Neural cell (in vitro differentiated cells): ENCODE measurements at regions not wholly inside any gene's neighbourhood (a gene's known extent, or its start where the extent isn't known, plus 50 kb on each side); places are given as distances from the start of the nearest gene placed in this dataset.

Experiments used
- H2AFZ ChIP-seq: fragments of 200-600, 300-800 bp; sonication (generic), shearing (Covaris generic); 2 replicates; pipeline ENCODE4 v1.6.0; 2014; ENCODE audit warnings: low read depth, mild to moderate bottlenecking, antibody characterized with exemption, low read length, moderate library complexity
- H3F3A ChIP-seq: fragments of 200-600 bp; shearing (Covaris generic); 2 replicates; pipeline ENCODE4 v1.6.1; 2016; ENCODE audit warnings: mild to moderate bottlenecking, moderate library complexity, mixed read lengths, antibody characterized with exemption, low read length; ENCODE audit not compliant: insufficient read depth, poor library complexity, severe bottlenecking
- H3K27ac ChIP-seq: fragments of 200-600, 300-800 bp; sonication (generic), shearing (Covaris generic); 2 replicates; pipeline ENCODE4 v1.5.1; 2014; ENCODE audit warnings: mild to moderate bottlenecking, low read length, moderate library complexity
- H3K27me3 ChIP-seq: fragments of 300-800, 200-600 bp; sonication (generic), shearing (Covaris generic); 2 replicates; pipeline ENCODE4 v1.6.0; 2014; ENCODE audit warnings: mild to moderate bottlenecking, low read depth, low read length, moderate library complexity; ENCODE audit not compliant: insufficient read depth
- H3K36me3 ChIP-seq: fragments of 300-800, 200-600 bp; sonication (generic), shearing (Covaris generic); 2 replicates; pipeline ENCODE4 v1.5.1; 2014; ENCODE audit warnings: mild to moderate bottlenecking, antibody characterized with exemption, low read length, moderate library complexity; ENCODE audit not compliant: insufficient read depth
- H3K4me2 ChIP-seq: fragments of 300-800, 200-600 bp; sonication (generic), shearing (Covaris generic); 2 replicates; pipeline ENCODE4 v1.6.0; 2014; ENCODE audit warnings: mild to moderate bottlenecking, low read length
- H3K4me3 ChIP-seq: fragments of 300-800, 200-600 bp; sonication (generic), shearing (Covaris generic); 2 replicates; pipeline ENCODE4 v1.5.1; 2014; ENCODE audit warnings: mild to moderate bottlenecking, low read length, moderate library complexity
- H3K79me2 ChIP-seq: fragments of 200-600 bp; shearing (Covaris generic); replicated peaks from 2 replicates; pipeline ENCODE4 v1.6.0; 2014; ENCODE audit warnings: mild to moderate bottlenecking, low read length, moderate library complexity; ENCODE audit not compliant: insufficient read depth
- H3K9ac ChIP-seq: fragments of 300-800, 200-600 bp; sonication (generic), shearing (Covaris generic); 2 replicates; pipeline ENCODE4 v1.6.1; 2016; ENCODE audit warnings: mild to moderate bottlenecking, low read length, mixed read lengths
- H3K9me2 ChIP-seq: fragments of 200-600 bp; shearing (Covaris generic); 2 replicates; pipeline ENCODE4 v1.6.1; 2016; ENCODE audit warnings: mild to moderate bottlenecking, low read length, mixed read lengths; ENCODE audit not compliant: insufficient read depth
- H3K9me3 ChIP-seq: fragments of 200-600, 300-800 bp; sonication (generic), shearing (Covaris generic); 2 replicates; pipeline ENCODE4 v1.6.1; 2016; ENCODE audit warnings: mild to moderate bottlenecking, mixed run types, low read length, moderate library complexity, mixed read lengths
- H4K20me1 ChIP-seq: fragments of 200-600 bp; shearing (Covaris generic); 2 replicates; pipeline ENCODE4 v1.6.1; 2016; ENCODE audit warnings: mild to moderate bottlenecking, mixed run types; ENCODE audit not compliant: insufficient read depth
- EP300 ChIP-seq: fragments of 450-650 bp; conservative IDR thresholded peaks from 2 replicates; pipeline ENCODE4 v1.6.1; 2014; ENCODE audit warnings: antibody characterized with exemption, mild to moderate bottlenecking, moderate library complexity; ENCODE audit not compliant: poor library complexity, severe bottlenecking
- EZH2 ChIP-seq: fragments of 200-600, 300-800 bp; shearing (Covaris generic), sonication (generic); IDR thresholded peaks from 2 replicates; pipeline ENCODE4 v1.6.1; 2014; ENCODE audit warnings: antibody characterized with exemption, low read length, borderline replicate concordance, mild to moderate bottlenecking; ENCODE audit not compliant: insufficient read depth, poor library complexity, severe bottlenecking
- MXI1 ChIP-seq: fragments of 450-650 bp; conservative IDR thresholded peaks from 2 replicates; pipeline ENCODE4 v1.6.1; 2014; ENCODE audit warnings: antibody characterized with exemption, mild to moderate bottlenecking; ENCODE audit not compliant: poor library complexity, severe bottlenecking
- POLR2AphosphoS5 ChIP-seq: IDR thresholded peaks from 2 replicates; pipeline ENCODE4 v1.6.1; 2012
- RAD21 ChIP-seq: fragments of 450-650 bp; conservative IDR thresholded peaks from 2 replicates; pipeline ENCODE4 v1.6.1; 2014; ENCODE audit warnings: antibody characterized with exemption, mild to moderate bottlenecking, moderate library complexity
- SMC3 ChIP-seq: fragments of 450-650 bp; conservative IDR thresholded peaks from 2 replicates; pipeline ENCODE4 v1.6.1; 2014; ENCODE audit warnings: antibody characterized with exemption, mild to moderate bottlenecking, moderate library complexity; ENCODE audit not compliant: poor library complexity
- TAF1 ChIP-seq: IDR thresholded peaks from 2 replicates; pipeline ENCODE4 v1.6.1; 2012; ENCODE audit warnings: low read depth
- TF ChIP-seq, protein P1 (sequence below): fragments of 450-650 bp; IDR thresholded peaks from 2 replicates; pipeline ENCODE4 v1.5.1; 2014; ENCODE audit warnings: antibody characterized with exemption, mild to moderate bottlenecking, moderate library complexity; ENCODE audit not compliant: poor library complexity, severe bottlenecking
- TF ChIP-seq, protein P2 (sequence below): IDR thresholded peaks from 2 replicates; pipeline ENCODE4 v1.6.1; 2012; ENCODE audit warnings: borderline replicate concordance

DNA sequence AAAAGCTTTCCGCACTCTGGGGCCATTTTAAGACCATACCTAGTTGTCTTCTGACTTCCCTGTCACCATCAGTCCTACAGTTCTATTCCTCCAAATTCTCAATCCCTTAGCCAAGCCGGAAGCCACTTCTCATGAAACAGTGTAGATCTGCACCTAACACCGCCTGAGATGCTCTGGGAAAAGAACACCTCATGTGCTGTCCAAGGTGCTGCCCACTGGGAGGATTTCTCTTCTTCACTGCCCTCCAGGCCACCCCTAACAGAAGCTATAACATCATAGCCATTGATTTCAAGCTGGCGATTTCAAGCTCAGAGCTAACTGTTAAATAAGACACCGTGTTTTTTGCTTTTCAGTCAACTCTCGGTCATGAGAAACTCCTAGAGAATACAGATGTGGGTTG lies 559.3 kb downstream of the CCDC171 start:
- Histone ChIP-seq H3K9ac (no peak overlapping the region), H3K4me3 (no peak overlapping the region), H3K27ac (no peak overlapping the region), H4K20me1 (no peaks in the 10 kb centered on the region), H3K9me3 (no peaks in the 10 kb centered on the region), H3K9me2 (no peaks in the 10 kb centered on the region), H2AFZ (no peak overlapping the region), H3K36me3 (no peaks in the 10 kb centered on the region), H3K27me3 (no peaks in the 10 kb centered on the region), H3F3A (no peaks in the 10 kb centered on the region), H3K4me2 (no peak overlapping the region), H3K79me2 (no peaks in the 10 kb centered on the region)
- TF ChIP-seq EZH2 (no peak), TAF1 (no peak)

DNA sequence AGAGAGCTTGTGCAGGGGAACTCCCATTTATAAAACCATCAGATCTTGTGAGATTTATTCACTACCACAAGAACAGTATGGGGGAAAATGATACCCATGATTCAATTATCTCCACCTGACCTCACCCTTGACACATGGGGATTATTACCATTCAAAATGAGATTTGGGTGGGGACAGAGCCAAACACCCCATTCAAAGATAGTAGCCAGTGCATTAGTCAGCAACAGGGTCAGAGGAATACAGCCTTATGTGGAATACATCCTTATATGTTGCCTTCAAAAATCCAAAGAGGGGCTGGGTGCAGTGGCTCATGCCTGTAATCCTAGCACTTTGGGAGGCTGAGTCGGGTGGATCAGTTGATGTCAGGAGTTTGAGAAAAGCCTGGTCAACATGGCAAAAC lies 563.2 kb downstream of the CCDC171 start:
- no peak overlapping the region for H3K4me2 ChIP-seq
- no peaks in the 10 kb centered on the region for H3F3A ChIP-seq
- TF ChIP-seq RAD21 = no peak
- no peak for TF ChIP-seq POLR2AphosphoS5
- no peak for TF ChIP-seq MXI1
- no peak for TF ChIP-seq EP300
- TF ChIP-seq, protein P1, sequence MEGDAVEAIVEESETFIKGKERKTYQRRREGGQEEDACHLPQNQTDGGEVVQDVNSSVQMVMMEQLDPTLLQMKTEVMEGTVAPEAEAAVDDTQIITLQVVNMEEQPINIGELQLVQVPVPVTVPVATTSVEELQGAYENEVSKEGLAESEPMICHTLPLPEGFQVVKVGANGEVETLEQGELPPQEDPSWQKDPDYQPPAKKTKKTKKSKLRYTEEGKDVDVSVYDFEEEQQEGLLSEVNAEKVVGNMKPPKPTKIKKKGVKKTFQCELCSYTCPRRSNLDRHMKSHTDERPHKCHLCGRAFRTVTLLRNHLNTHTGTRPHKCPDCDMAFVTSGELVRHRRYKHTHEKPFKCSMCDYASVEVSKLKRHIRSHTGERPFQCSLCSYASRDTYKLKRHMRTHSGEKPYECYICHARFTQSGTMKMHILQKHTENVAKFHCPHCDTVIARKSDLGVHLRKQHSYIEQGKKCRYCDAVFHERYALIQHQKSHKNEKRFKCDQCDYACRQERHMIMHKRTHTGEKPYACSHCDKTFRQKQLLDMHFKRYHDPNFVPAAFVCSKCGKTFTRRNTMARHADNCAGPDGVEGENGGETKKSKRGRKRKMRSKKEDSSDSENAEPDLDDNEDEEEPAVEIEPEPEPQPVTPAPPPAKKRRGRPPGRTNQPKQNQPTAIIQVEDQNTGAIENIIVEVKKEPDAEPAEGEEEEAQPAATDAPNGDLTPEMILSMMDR = no peak
- TF ChIP-seq TAF1 = no peak
- TF ChIP-seq EZH2 = no peak
- no peak for TF ChIP-seq SMC3
- H3K9me3 ChIP-seq = no peaks in the 10 kb centered on the region
- no peak overlapping the region for H3K9ac ChIP-seq
- H3K36me3 ChIP-seq = no peaks in the 10 kb centered on the region
- no peaks in the 10 kb centered on the region for H3K27me3 ChIP-seq
- no peaks in the 10 kb centered on the region for H3K9me2 ChIP-seq
- no peak overlapping the region for H3K4me3 ChIP-seq
- H2AFZ ChIP-seq = no peak overlapping the region
- H3K27ac ChIP-seq = no peak overlapping the region
- no peaks in the 10 kb centered on the region for H4K20me1 ChIP-seq
- H3K79me2 ChIP-seq = no peaks in the 10 kb centered on the region

DNA sequence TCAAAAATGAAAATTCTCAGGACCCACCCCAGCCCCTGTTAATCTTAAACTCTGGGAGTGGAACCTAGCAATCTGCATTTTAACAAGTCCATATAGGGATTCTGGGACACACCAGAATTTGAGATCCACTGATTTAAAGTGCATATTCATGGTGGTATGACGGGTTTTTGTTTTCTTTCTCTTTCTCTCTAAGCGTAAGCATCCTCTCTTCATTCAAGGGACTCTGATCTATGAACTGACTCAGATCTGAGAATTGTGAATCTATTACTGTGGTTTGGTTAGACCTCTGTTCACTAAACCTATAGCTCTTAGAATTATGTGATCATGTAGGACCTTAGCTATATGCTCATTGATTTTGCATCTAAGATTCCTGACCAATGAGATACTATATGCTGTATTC lies 565.2 kb downstream of the CCDC171 start:
- Histone ChIP-seq H4K20me1 (no peaks in the 10 kb centered on the region), H3K4me2 (no peak overlapping the region), H3K27ac (no peak overlapping the region), H3K4me3 (no peak overlapping the region), H3K9ac (no peak overlapping the region), H3K79me2 (no peaks in the 10 kb centered on the region), H3K9me2 (no peaks in the 10 kb centered on the region), H3F3A (no peaks in the 10 kb centered on the region), H3K9me3 (no peaks in the 10 kb centered on the region), H3K36me3 (no peaks in the 10 kb centered on the region), H2AFZ (no peak overlapping the region), H3K27me3 (no peaks in the 10 kb centered on the region)
- TF ChIP-seq, protein P1 = no peak
- TF ChIP-seq EP300 = no peak
- TF ChIP-seq EZH2 = no peak
- no peak for TF ChIP-seq POLR2AphosphoS5
- TF ChIP-seq, protein P2, sequence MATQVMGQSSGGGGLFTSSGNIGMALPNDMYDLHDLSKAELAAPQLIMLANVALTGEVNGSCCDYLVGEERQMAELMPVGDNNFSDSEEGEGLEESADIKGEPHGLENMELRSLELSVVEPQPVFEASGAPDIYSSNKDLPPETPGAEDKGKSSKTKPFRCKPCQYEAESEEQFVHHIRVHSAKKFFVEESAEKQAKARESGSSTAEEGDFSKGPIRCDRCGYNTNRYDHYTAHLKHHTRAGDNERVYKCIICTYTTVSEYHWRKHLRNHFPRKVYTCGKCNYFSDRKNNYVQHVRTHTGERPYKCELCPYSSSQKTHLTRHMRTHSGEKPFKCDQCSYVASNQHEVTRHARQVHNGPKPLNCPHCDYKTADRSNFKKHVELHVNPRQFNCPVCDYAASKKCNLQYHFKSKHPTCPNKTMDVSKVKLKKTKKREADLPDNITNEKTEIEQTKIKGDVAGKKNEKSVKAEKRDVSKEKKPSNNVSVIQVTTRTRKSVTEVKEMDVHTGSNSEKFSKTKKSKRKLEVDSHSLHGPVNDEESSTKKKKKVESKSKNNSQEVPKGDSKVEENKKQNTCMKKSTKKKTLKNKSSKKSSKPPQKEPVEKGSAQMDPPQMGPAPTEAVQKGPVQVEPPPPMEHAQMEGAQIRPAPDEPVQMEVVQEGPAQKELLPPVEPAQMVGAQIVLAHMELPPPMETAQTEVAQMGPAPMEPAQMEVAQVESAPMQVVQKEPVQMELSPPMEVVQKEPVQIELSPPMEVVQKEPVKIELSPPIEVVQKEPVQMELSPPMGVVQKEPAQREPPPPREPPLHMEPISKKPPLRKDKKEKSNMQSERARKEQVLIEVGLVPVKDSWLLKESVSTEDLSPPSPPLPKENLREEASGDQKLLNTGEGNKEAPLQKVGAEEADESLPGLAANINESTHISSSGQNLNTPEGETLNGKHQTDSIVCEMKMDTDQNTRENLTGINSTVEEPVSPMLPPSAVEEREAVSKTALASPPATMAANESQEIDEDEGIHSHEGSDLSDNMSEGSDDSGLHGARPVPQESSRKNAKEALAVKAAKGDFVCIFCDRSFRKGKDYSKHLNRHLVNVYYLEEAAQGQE = no peak
- no peak for TF ChIP-seq RAD21
- no peak for TF ChIP-seq SMC3
- TF ChIP-seq MXI1 = no peak
- no peak for TF ChIP-seq TAF1
